C4-2B (cell line): ENCODE measurements at regions not wholly inside any gene's neighbourhood (a gene's known extent, or its start where the extent isn't known, plus 50 kb on each side); places are given as distances from the start of the nearest gene placed in this dataset.

Experiments
- ZFX ChIP-seq: fragments of 450-650 bp; IDR thresholded peaks from 2 replicates; pipeline ENCODE4 v1.6.1; 2017
- TF ChIP-seq, protein P1 (sequence below): fragments of 450-650 bp; conservative IDR thresholded peaks from 2 replicates; pipeline ENCODE4 v1.5.1; 2017; ENCODE audit warnings: mild to moderate bottlenecking

DNA sequence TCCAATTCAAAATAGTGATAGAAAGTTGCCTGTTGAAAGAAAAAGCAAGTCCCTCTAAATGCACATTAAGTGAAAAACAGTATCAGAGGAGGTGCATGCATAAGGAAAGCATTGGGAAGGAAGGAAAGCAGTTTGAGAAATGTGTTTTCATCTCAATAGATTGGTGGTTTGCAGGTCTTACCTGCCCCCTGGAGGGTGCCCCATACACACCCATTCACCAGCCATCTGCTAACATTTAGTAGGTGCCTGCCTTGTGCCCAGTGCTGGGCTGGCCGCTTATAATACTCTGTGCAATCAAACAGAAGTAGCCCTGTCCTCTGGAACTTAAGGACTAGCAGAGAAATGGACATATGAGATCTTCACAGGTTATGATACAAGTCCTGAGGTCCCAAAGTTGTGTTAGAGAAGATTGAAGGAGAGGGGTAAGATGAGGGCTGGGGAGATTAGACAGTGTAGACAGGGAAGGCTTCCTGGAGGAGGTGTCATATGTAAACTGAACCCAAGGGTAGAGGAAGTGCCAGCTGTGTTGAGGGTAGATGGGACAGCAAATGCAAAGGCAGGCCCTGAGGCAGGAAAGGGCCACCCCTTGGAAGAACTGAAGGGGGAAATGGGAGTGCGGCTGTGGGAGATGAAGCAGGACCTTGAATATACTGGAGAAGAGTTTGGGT lies 184.2 kb downstream of the MN1 start:
- TF ChIP-seq, protein P1, sequence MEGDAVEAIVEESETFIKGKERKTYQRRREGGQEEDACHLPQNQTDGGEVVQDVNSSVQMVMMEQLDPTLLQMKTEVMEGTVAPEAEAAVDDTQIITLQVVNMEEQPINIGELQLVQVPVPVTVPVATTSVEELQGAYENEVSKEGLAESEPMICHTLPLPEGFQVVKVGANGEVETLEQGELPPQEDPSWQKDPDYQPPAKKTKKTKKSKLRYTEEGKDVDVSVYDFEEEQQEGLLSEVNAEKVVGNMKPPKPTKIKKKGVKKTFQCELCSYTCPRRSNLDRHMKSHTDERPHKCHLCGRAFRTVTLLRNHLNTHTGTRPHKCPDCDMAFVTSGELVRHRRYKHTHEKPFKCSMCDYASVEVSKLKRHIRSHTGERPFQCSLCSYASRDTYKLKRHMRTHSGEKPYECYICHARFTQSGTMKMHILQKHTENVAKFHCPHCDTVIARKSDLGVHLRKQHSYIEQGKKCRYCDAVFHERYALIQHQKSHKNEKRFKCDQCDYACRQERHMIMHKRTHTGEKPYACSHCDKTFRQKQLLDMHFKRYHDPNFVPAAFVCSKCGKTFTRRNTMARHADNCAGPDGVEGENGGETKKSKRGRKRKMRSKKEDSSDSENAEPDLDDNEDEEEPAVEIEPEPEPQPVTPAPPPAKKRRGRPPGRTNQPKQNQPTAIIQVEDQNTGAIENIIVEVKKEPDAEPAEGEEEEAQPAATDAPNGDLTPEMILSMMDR = no peak
- TF ChIP-seq ZFX = no peak
